GM18861 (cell line): ENCODE measurements at regions not wholly inside any gene's neighbourhood (a gene's known extent, or its start where the extent isn't known, plus 50 kb on each side); places are given as distances from the start of the nearest gene placed in this dataset.
"Not testable (repeated sequence)": the region's sequence is repeated elsewhere in the genome, so short reads cannot be mapped to it uniquely, and the experiment has no call there.

Experiments
- ATAC-seq: cut with Tn5 transposase; IDR thresholded peaks from one replicate; pipeline ENCODE4 v1.9.1; 2021; ENCODE audit not compliant: unreplicated experiment

GRCh38 chr5:27451377-27451776 lies 413.0 kb upstream of the CDH9 start:
- no peak for ATAC-seq

- no peak for ATAC-seq
Observed at GRCh38 chr5:27450607-27451006, 412.2 kb upstream of the CDH9 start.

- ATAC-seq, result not testable (repeated sequence)
Observed at GRCh38 chr5:27439383-27439782, 401.0 kb upstream of the CDH9 start.

- ATAC-seq, result no peak
Observed at GRCh38 chr5:27437594-27438200, 399.3 kb upstream of the CDH9 start.

- ATAC-seq, result no peak
Observed at GRCh38 chr5:27434335-27434734, 395.9 kb upstream of the CDH9 start.

DNA sequence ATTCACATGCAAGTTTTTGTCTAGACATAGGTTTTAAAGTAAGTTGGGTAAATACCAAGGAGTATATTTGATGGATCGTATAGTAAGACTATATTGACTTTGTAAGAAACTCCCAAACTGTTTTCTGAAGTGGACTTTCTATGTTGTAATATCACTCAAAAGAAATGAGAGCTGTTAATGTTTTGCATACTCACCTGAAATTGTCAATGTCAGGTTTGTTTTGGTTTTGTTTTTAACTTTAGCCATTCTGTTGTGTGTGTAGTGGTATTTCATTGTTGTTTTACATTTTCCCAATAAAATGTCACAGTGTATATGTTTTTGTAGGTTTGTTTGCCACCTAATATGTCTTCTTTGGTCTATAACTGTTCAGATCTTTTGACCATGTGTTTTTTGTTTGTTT lies 375.7 kb upstream of the CDH9 start:
- ATAC-seq, result no peak

GRCh38 chr5:27412384-27412783 lies 374.0 kb upstream of the CDH9 start:
- ATAC-seq, result no peak

DNA sequence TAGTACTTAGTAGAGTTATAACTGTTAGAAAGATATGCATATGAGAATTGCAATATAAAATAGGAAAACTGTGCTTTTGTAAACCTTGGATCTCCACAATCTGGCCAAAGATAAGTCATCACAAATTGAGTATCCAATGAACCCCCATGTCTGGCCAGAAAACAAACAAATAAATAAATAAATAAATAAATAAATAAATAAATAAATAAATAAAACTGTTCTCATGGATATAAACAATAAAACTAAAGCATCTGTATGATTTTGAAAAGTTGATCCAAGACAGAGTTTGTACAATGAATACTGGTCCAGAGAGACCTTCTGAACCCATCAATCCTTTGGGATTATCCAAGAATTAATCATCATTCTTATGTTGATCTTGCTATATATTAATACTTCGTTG lies 367.6 kb upstream of the CDH9 start:
- no peak for ATAC-seq

- ATAC-seq, result no peak
Observed at GRCh38 chr5:27403243-27403882, 365.0 kb upstream of the CDH9 start.

DNA sequence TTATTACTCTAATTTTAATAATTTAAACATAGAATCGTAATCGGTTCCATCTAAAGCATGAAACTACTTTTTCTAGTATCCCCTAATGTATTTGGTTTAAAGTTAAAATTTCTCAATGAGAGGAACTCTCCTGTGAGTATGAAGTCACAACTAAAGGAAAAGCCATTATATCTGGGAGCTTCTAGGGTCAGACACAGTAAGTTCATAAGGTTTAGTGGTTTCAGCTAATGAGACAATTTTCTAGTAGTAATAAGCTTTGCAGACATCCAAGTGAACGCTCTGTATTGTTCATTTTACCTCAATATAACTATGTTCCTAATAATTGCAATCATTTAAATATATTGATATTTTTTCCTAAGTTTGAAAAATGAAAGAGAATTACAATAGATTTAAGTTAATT lies 364.4 kb upstream of the CDH9 start:
- ATAC-seq, result no peak

GRCh38 chr5:27396998-27397397 lies 358.6 kb upstream of the CDH9 start:
- no peak for ATAC-seq

DNA sequence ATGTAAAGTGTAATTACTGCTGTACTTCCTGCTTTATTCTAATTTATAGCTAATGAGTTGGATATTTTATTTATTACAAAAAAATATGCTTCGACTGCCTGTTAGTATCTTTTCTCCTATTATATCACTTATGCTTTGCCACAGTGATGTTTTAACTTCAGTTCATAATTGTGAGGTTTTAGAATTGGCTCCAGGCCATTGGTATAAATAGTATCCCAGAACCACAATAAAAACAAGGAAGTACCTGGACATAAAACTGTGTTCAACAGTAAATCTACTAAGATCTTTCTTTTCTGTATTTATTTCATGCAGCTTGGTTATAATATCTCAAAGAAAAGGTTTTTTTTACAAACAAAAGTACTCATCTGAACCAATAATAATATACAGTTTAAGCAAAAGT lies 354.3 kb upstream of the CDH9 start:
- no peak for ATAC-seq

DNA sequence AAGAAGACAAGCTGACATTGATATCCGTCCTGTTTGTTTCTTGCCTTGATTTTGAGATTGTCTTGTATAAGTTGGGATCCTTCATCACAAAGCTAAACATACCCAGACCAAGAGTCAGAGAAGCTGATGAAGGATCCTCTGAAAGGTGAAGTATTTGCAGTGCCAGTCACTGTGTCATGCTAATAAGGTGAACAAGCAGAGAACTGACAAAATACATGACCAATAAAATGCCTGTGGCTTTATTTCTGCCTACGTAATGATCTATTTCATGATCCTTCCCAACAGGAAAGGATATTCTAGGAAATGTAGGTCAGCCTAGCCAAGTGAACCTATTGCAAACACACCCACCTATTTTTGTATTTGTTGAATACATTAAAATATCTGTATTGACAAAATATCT lies 351.3 kb upstream of the CDH9 start:
- no peak for ATAC-seq

DNA sequence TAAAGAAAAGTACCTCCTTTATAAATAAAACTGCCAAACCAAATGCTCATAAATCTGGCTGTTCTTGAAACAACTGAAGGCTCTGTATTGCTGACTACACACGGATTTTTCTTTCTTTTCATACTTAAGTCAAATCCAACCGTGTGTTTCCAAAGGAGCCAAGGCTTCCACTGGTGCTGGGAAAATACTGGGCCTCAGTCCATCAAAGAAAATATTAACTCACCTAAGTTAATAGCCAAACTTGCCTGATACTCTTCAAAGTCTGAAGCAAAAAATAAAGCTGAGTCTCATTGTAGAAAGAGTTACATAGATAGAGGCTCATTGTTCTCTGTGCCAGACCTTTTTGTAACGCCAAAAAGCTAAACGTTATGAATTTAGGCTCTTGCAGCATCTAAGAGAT lies 350.4 kb upstream of the CDH9 start:
- ATAC-seq, result no peak

DNA sequence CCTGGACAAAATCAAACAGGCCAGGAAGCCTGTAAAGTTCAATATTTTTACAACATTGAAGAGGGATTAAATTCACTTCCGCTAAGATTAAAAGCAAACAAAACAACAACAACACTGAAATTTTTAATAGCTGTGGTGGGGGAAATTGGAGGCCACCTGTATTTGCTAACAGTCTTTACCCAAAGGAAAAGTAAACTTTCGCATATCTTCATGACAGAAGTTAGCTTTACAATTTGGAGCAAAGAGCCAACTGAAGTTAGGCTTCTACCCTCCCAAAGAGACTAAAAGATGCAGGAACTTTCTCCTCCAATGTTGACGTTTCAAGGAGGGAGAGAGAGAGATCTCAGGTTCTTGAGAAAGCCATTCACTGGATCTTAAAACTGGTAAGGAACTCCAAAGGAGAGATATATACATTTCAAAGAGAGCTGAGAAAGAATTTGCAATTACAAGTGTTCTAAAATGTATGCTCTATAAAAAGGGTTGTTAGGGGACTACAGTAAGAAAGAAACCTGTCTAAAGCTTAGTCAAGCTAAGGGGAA lies 349.2 kb upstream of the CDH9 start:
- ATAC-seq, result no peak

- no peak for ATAC-seq
Observed at GRCh38 chr5:27381686-27382085, 343.3 kb upstream of the CDH9 start.

GRCh38 chr5:27377626-27378025 lies 339.2 kb upstream of the CDH9 start:
- no peak for ATAC-seq

DNA sequence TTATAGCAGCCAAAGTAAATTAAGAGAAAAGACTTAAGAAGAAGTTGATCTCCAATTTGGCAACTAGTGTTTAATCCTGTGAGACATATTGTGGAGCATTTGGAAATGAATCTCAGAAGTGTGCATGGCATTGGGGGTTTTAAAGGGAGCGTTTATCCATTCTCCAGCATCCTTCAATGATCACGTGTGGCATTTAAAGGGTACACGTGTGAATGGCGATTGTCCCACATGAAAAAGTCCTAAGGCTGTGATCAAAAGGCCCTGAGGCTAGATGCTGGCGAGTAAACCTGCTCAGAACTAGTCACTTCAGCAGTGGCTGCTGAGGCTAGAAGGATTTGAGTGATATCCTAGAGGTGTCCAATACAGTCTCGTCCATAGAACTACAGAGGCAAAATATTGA lies 315.6 kb upstream of the CDH9 start:
- no peak for ATAC-seq

DNA sequence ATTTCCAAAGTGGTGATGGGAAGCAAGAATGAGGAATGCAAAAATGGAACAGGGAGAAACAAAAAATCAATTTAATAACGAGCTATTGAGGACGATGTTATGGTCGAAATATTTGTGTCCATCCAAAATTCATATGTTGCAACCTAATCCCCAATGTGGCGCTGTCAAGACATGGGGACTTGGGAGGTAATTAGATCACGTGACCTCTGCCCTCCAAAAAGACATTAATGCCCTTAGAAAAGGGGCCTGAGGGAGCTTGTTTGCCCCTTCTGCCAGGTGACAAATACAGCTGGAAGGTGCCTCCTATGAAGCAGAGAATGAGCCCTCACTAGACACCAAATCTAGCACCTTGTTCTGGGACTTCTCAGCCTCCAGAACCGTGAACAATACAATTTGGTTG lies 315.2 kb upstream of the CDH9 start:
- ATAC-seq, result no peak

DNA sequence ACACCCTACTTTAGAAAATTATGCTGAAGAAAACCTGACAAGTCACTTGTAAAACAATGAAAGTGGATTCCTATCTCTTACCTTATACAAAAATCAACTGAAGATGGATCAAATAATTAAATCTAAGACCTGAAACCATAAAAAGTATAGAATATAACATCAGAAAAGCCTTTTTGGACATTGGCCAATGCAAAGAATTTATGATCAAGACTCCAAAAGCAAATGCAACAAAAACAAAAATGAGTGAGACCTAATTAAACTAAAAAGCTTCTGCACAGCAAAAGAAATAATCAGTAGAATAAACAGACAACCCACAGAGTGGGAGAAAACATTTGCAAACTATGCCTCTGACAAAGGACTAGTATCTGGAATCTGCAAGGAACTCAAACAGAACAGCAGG lies 303.0 kb upstream of the CDH9 start:
- ATAC-seq, result no peak

GRCh38 chr5:27336817-27337216 lies 298.4 kb upstream of the CDH9 start:
- no peak for ATAC-seq

- no peak for ATAC-seq
Observed at GRCh38 chr5:27328480-27328879, 290.1 kb upstream of the CDH9 start.

GRCh38 chr5:27325513-27325912 lies 287.1 kb upstream of the CDH9 start:
- ATAC-seq, result no peak
